OCI-LY3 (cell line): ENCODE measurements at regions not wholly inside any gene's neighbourhood (a gene's known extent, or its start where the extent isn't known, plus 50 kb on each side); places are given as distances from the start of the nearest gene placed in this dataset.

ENCODE experiments used
- H2AFZ ChIP-seq: fragments of 200-600, 300-600 bp; shearing (Covaris generic); 2 replicates; pipeline ENCODE4 v1.6.0; 2014; ENCODE audit warnings: antibody characterized with exemption, low read depth, low read length
- H3K27ac ChIP-seq: fragments of 200-600, 300-600 bp; sonication (generic); 2 replicates; pipeline ENCODE4 v1.5.1; 2014; ENCODE audit warnings: mild to moderate bottlenecking, low read length, moderate library complexity, mixed read lengths
- H3K27me3 ChIP-seq: fragments of 200-600, 300-600 bp; sonication (generic); 2 replicates; pipeline ENCODE4 v1.6.1; 2014; ENCODE audit warnings: low read depth, low read length, mixed read lengths
- H3K36me3 ChIP-seq: fragments of 200-600, 300-600 bp; sonication (generic); replicated peaks from 2 replicates; pipeline ENCODE3; 2014; ENCODE audit warnings: low read depth, low read length, mixed read lengths
- H3K4me1 ChIP-seq: fragments of 300-600, 200-600 bp; sonication (generic); 2 replicates; pipeline ENCODE4 v1.6.1; 2014; ENCODE audit warnings: low read length, mixed read lengths
- H3K4me2 ChIP-seq: fragments of 200-600, 300-600 bp; sonication (generic); 2 replicates; pipeline ENCODE4 v1.6.1; 2014; ENCODE audit warnings: low read length, mixed read lengths
- H3K4me3 ChIP-seq: fragments of 300-600, 200-600 bp; sonication (generic); 2 replicates; pipeline ENCODE4 v1.5.1; 2014; ENCODE audit warnings: antibody characterized with exemption, mild to moderate bottlenecking, low read length, moderate library complexity
- H3K79me2 ChIP-seq: fragments of 300-600, 200-600 bp; shearing (Covaris generic); 2 replicates; pipeline ENCODE4 v1.6.1; 2014; ENCODE audit warnings: mild to moderate bottlenecking, low read length, mixed read lengths
- H3K9ac ChIP-seq: fragments of 300-600, 200-600 bp; shearing (Covaris generic); 2 replicates; pipeline ENCODE4 v1.6.0; 2014; ENCODE audit warnings: mild to moderate bottlenecking, low read length, moderate library complexity
- H3K9me3 ChIP-seq: fragments of 200-600, 300-600 bp; shearing (Covaris generic); 2 replicates; pipeline ENCODE4 v1.6.1; 2014; ENCODE audit warnings: low read length, mixed read lengths; ENCODE audit not compliant: insufficient read depth
- H4K20me1 ChIP-seq: fragments of 200-600, 300-600 bp; sonication (generic); 2 replicates; pipeline ENCODE4 v1.6.1; 2016; ENCODE audit warnings: low read length, mixed read lengths; ENCODE audit not compliant: insufficient read depth
- CTCF ChIP-seq: fragments of 200-600, 300-600 bp; sonication (generic); IDR thresholded peaks from 2 replicates; pipeline ENCODE4 v1.5.1; 2014; ENCODE audit warnings: antibody characterized with exemption, low read length, low read depth
- EZH2phosphoT487 ChIP-seq: fragments of 200-600 bp; shearing (Covaris generic); IDR thresholded peaks from 2 replicates; pipeline ENCODE4 v1.6.1; 2018; ENCODE audit warnings: antibody characterized with exemption, mixed run types, low read depth

DNA sequence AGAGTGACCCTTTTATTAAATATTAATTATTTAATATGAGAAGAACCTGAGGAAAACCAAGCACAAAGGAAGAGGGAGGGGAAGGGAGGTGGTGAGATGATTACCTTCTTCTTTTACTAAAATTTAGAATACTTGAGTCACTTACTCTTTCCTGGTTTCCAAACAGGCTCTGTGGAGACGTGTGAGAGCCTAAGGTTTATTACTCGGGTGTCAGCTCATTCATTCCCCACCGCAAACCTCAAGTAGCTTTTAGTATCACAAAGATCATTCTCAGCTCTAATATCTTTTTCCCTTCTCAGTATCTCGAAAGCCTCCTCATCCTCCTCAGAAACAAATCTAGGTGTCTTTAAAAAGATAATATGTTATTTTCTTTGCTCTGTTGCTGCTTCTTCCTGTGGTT is 497.2 kb upstream of the JARID2 start:
- Histone ChIP-seq H3K4me2 (peak overlapping the region; percentile 37), H3K27ac (no peak overlapping the region), H3K27me3 (0 out of 2 replicates have a peak, but pooled peaks cover 6% of the 10 kb centered on the region), H3K36me3 (no peaks in the 10 kb centered on the region), H3K4me1 (peaks cover 20% of the 10 kb centered on the region), H3K79me2 (no peaks in the 10 kb centered on the region), H3K9me3 (no peaks in the 10 kb centered on the region), H4K20me1 (no peaks in the 10 kb centered on the region), H3K9ac (no peak overlapping the region), H3K4me3 (peak overlapping the region; percentile 16; the same call in 1 of the 2 replicates), H2AFZ (no peak overlapping the region)
- no peak for TF ChIP-seq EZH2phosphoT487
- TF ChIP-seq CTCF: no peak

GRCh38 chr6:14750059-14750661 is 495.7 kb upstream of the JARID2 start:
- no peaks in the 10 kb centered on the region for H3K9me3 ChIP-seq
- no peaks in the 10 kb centered on the region for H3K36me3 ChIP-seq
- TF ChIP-seq CTCF (no peak), EZH2phosphoT487 (no peak)
- H4K20me1 ChIP-seq: no peaks in the 10 kb centered on the region
- H3K9ac ChIP-seq: no peak overlapping the region
- H3K4me3 ChIP-seq: no peak overlapping the region
- no peak overlapping the region for H3K27ac ChIP-seq
- H3K4me1 ChIP-seq: peaks cover 29% of the 10 kb centered on the region
- no peak overlapping the region for H2AFZ ChIP-seq
- no peaks in the 10 kb centered on the region for H3K79me2 ChIP-seq
- 0 out of 2 replicates have a peak, but pooled peaks cover 6% of the 10 kb centered on the region for H3K27me3 ChIP-seq
- no peak overlapping the region for H3K4me2 ChIP-seq

DNA sequence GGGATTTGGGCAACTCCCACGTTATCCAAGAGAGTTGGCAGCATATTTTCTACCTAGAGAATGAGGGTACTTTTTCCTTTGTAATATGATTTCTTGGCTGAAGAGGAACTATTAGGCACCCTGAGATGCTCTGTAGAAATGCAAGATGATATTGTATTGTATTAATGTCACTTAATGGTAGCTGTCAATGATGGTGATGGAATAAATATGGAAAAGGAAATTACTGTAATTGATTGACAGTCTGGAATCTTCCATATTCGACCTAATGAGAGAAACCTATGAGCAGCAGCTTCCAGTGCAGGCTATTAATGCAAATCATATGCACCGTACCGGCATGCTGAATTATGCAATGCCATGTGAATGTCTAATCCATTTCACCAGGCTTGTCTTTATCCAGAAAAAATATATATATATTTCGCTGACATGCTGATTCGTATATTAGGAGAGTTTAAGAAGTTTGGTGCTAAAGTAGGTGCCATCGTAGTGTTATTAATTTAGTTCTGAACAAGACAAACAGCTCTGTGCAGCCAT is 494.2 kb upstream of the JARID2 start:
- Histone ChIP-seq H4K20me1 (no peaks in the 10 kb centered on the region), H3K27me3 (0 out of 2 replicates have a peak, but pooled peaks cover 6% of the 10 kb centered on the region), H3K4me2 (no peak overlapping the region), H3K36me3 (no peaks in the 10 kb centered on the region), H3K9me3 (no peaks in the 10 kb centered on the region), H3K27ac (no peak overlapping the region), H3K4me3 (no peak overlapping the region), H3K4me1 (peaks cover 41% of the 10 kb centered on the region), H3K9ac (no peak overlapping the region), H3K79me2 (no peaks in the 10 kb centered on the region), H2AFZ (no peak overlapping the region)
- TF ChIP-seq EZH2phosphoT487 (no peak), CTCF (no peak)

DNA sequence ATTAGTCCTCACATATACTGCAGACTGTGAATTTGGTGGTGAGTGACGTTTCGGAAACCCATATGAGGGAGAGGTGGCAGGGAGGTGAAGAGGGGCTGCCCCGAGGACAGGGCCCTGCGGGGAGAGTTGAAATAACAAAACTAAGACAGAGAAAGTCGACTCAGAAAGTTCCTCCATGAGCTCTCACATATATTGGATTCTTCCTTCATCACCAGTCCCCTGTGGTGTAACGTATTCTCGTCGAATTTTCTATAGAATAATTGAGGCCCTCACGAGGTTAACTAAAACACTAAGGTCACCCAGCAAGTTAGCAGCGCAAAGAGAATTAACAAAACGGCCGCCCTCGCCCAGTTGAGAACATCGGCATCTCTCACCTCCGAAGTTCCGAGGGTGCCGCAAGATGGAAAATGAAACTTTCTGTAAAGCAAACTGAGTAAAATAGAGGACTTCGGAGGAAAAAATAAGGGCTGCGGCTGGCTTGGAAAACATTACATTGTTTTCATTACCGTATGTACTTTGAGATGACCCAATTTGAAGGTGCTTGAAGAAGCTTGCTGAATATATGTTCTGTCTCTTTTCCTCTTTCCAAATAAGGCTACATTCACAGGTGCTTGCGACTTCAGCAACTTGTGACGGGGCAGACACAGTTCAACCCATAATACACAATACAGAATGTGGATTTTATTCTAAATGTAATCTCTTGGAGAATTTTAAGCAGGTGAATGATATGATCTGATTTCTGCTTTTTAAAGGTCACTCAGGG is 490.9 kb upstream of the JARID2 start:
- H3K36me3 ChIP-seq: no peaks in the 10 kb centered on the region
- H3K27me3 ChIP-seq: no peaks in the 10 kb centered on the region
- H3K9me3 ChIP-seq: no peaks in the 10 kb centered on the region
- peak overlapping the region; percentile 77 for H3K9ac ChIP-seq
- TF ChIP-seq CTCF (no peak), EZH2phosphoT487 (no peak)
- H4K20me1 ChIP-seq: no peaks in the 10 kb centered on the region
- H3K27ac ChIP-seq: peak overlapping the region; percentile 100
- H2AFZ ChIP-seq: peak overlapping the region; percentile 71; the same call in 1 of the 2 replicates
- H3K79me2 ChIP-seq: no peaks in the 10 kb centered on the region
- peak overlapping the region; percentile 75 for H3K4me3 ChIP-seq
- H3K4me1 ChIP-seq: peaks cover 38% of the 10 kb centered on the region
- peak overlapping the region; percentile 91 for H3K4me2 ChIP-seq
